Adipocyte (in vitro differentiated cells): ENCODE measurements at regions not wholly inside any gene's neighbourhood (a gene's known extent, or its start where the extent isn't known, plus 50 kb on each side); places are given as distances from the start of the nearest gene placed in this dataset.

Experiments used
- DNase-seq: peaks from one replicate; pipeline ENCODE4 v3.0.0-alpha.2; 2015; ENCODE audit warnings: low read depth
- H3K27me3 ChIP-seq: replicated peaks from 2 replicates; pipeline ENCODE4 v1.7.0; 2013; ENCODE audit warnings: mild to moderate bottlenecking, low read length, moderate library complexity; ENCODE audit not compliant: control insufficient read depth, insufficient read depth
- H3K36me3 ChIP-seq: 2 replicates; pipeline ENCODE4 v1.7.0; 2013; ENCODE audit warnings: low read length, mild to moderate bottlenecking, moderate library complexity; ENCODE audit not compliant: control insufficient read depth, insufficient read depth, severe bottlenecking
- H3K4me1 ChIP-seq: 2 replicates; pipeline ENCODE4 v1.7.0; 2013; ENCODE audit warnings: mild to moderate bottlenecking, low read length, moderate library complexity; ENCODE audit not compliant: control insufficient read depth, insufficient read depth
- H3K4me3 ChIP-seq: 2 replicates; pipeline ENCODE4 v1.7.0; 2013; ENCODE audit warnings: mild to moderate bottlenecking, low read length, moderate library complexity
- H3K9ac ChIP-seq: 2 replicates; pipeline ENCODE4 v1.7.0; 2013; ENCODE audit warnings: mild to moderate bottlenecking, low read length, moderate library complexity
- H3K9me3 ChIP-seq: 2 replicates; pipeline ENCODE4 v1.7.0; 2013; ENCODE audit warnings: mild to moderate bottlenecking, low read length, moderate library complexity; ENCODE audit not compliant: control insufficient read depth

- Histone ChIP-seq H3K27me3 (peaks cover 8% of the 10 kb centered on the region), H3K36me3 (no peaks in the 10 kb centered on the region), H3K9ac (no peak overlapping the region), H3K9me3 (peaks cover 7% of the 10 kb centered on the region), H3K4me1 (no peaks in the 10 kb centered on the region), H3K4me3 (no peak overlapping the region)
- DNase-seq = no peak
Observed at GRCh38 chr5:34475249-34475966, 180.7 kb upstream of the RAI14 start.

GRCh38 chr5:34476941-34477565 lies 179.1 kb upstream of the RAI14 start:
- no peaks in the 10 kb centered on the region for H3K4me1 ChIP-seq
- no peak for DNase-seq
- H3K9me3 ChIP-seq = no peaks in the 10 kb centered on the region

GRCh38 chr5:34480810-34481528 lies 175.2 kb upstream of the RAI14 start:
- Histone ChIP-seq H3K9me3 (no peaks in the 10 kb centered on the region), H3K4me3 (no peak overlapping the region), H3K4me1 (no peaks in the 10 kb centered on the region), H3K27me3 (peaks cover 8% of the 10 kb centered on the region), H3K36me3 (no peaks in the 10 kb centered on the region), H3K9ac (no peak overlapping the region)
- DNase-seq = no peak

More at GRCh38 chr5:34476941-34477565, 179.1 kb upstream of the RAI14 start:
- Histone ChIP-seq H3K36me3 (no peaks in the 10 kb centered on the region), H3K4me3 (no peak overlapping the region), H3K9ac (no peak overlapping the region), H3K27me3 (peaks cover 8% of the 10 kb centered on the region)

- Histone ChIP-seq H3K9me3 (no peaks in the 10 kb centered on the region), H3K4me1 (peaks cover 23% of the 10 kb centered on the region), H3K27me3 (peaks cover under 1% of the 10 kb centered on the region), H3K4me3 (no peak overlapping the region), H3K9ac (no peak overlapping the region), H3K36me3 (no peaks in the 10 kb centered on the region)
- DNase-seq = no peak
Observed at GRCh38 chr5:34483442-34484033, 172.6 kb upstream of the RAI14 start.

GRCh38 chr5:34484216-34484920 lies 171.8 kb upstream of the RAI14 start:
- peaks cover 23% of the 10 kb centered on the region for H3K4me1 ChIP-seq
- H3K4me3 ChIP-seq = no peak overlapping the region
- no peak for DNase-seq
- H3K27me3 ChIP-seq = no peaks in the 10 kb centered on the region
- H3K9ac ChIP-seq = no peak overlapping the region
- no peaks in the 10 kb centered on the region for H3K36me3 ChIP-seq
- H3K9me3 ChIP-seq = no peaks in the 10 kb centered on the region

GRCh38 chr5:34485768-34486030 lies 170.4 kb upstream of the RAI14 start:
- Histone ChIP-seq H3K36me3 (no peaks in the 10 kb centered on the region), H3K4me1 (peaks cover 27% of the 10 kb centered on the region), H3K9me3 (no peaks in the 10 kb centered on the region), H3K9ac (no peak overlapping the region), H3K4me3 (no peak overlapping the region), H3K27me3 (no peaks in the 10 kb centered on the region)
- DNase-seq = no peak

GRCh38 chr5:34486160-34486848 lies 169.8 kb upstream of the RAI14 start:
- peak; percentile 97 for DNase-seq
- no peaks in the 10 kb centered on the region for H3K27me3 ChIP-seq
- no peaks in the 10 kb centered on the region for H3K9me3 ChIP-seq
- peak overlapping the region; percentile 53 for H3K9ac ChIP-seq
- H3K36me3 ChIP-seq = no peaks in the 10 kb centered on the region
- H3K4me1 ChIP-seq = peaks cover 31% of the 10 kb centered on the region
- H3K4me3 ChIP-seq = peak overlapping the region; percentile 2

GRCh38 chr5:34486849-34487158 lies 169.3 kb upstream of the RAI14 start:
- H3K4me3 ChIP-seq = peak overlapping the region; percentile 2

GRCh38 chr5:34487159-34487879 lies 168.8 kb upstream of the RAI14 start:
- peak; percentile 96 for DNase-seq
- peak overlapping the region; percentile 5 for H3K4me3 ChIP-seq
- no peaks in the 10 kb centered on the region for H3K27me3 ChIP-seq
- H3K9me3 ChIP-seq = no peaks in the 10 kb centered on the region
- no peaks in the 10 kb centered on the region for H3K36me3 ChIP-seq
- peaks cover 31% of the 10 kb centered on the region for H3K4me1 ChIP-seq
- peak overlapping the region; percentile 69 for H3K9ac ChIP-seq

More at GRCh38 chr5:34486849-34487158, 169.3 kb upstream of the RAI14 start:
- Histone ChIP-seq H3K36me3 (no peaks in the 10 kb centered on the region), H3K9me3 (no peaks in the 10 kb centered on the region), H3K4me1 (peaks cover 31% of the 10 kb centered on the region), H3K9ac (peak overlapping the region; percentile 53), H3K27me3 (no peaks in the 10 kb centered on the region)
- DNase-seq = no peak

- Histone ChIP-seq H3K9me3 (no peaks in the 10 kb centered on the region), H3K27me3 (no peaks in the 10 kb centered on the region), H3K36me3 (no peaks in the 10 kb centered on the region), H3K9ac (peak overlapping the region; percentile 69), H3K4me1 (peaks cover 31% of the 10 kb centered on the region), H3K4me3 (peak overlapping the region; percentile 5)
- DNase-seq = no peak
Observed at GRCh38 chr5:34487956-34488355, 168.2 kb upstream of the RAI14 start.
